Suprapubic skin (tissue), 4 donors: ENCODE measurements at regions not wholly inside any gene's neighbourhood (a gene's known extent, or its start where the extent isn't known, plus 50 kb on each side); places are given as distances from the start of the nearest gene placed in this dataset.
A peak's percentile ranks its signal among the peaks of the same experiment; 100 is the strongest.

Experiments
- DNase-seq, 2 donors: peaks; one replicate each; pipeline ENCODE4 v3.0.0-alpha.2; 2019; ENCODE audit warnings: low spot score in 2 of 2
- H3K27ac ChIP-seq: fragments of 200-600 bp; sonication (generic); one replicate; pipeline ENCODE4 v1.5.1; 2019
- H3K27me3 ChIP-seq: fragments of 200-600 bp; sonication (generic); one replicate; pipeline ENCODE4 v1.5.1; 2019
- H3K36me3 ChIP-seq: fragments of 200-600 bp; sonication (generic); one replicate; pipeline ENCODE4 v1.5.1; 2019
- H3K4me1 ChIP-seq: fragments of 200-600 bp; sonication (generic); one replicate; pipeline ENCODE4 v1.5.1; 2019
- H3K4me3 ChIP-seq: fragments of 200-600 bp; sonication (generic); one replicate; pipeline ENCODE4 v1.5.1; 2019; ENCODE audit warnings: mild to moderate bottlenecking
- H3K9me3 ChIP-seq: fragments of 200-600 bp; sonication (generic); one replicate; pipeline ENCODE4 v1.5.1; 2019
- CTCF ChIP-seq, 2 donors: fragments of 200-600 bp in 1 of 2; fragments of 450-650 bp in 1 of 2; sonication (generic) in 1 of 2; IDR thresholded peaks; one replicate each; pipeline ENCODE4 v1.5.1; 2016 to 2019; ENCODE audit warnings: antibody characterized with exemption in 2 of 2, mild to moderate bottlenecking in 1 of 2, moderate library complexity in 1 of 2
- EP300 ChIP-seq: sonication (generic); formaldehyde crosslinking; IDR thresholded peaks from one replicate; pipeline ENCODE4 v1.6.1; 2017; ENCODE audit warnings: antibody characterized with exemption
- POLR2A ChIP-seq, 2 donors: fragments of 450-650 bp; IDR thresholded peaks; one replicate each; pipeline ENCODE4 v1.6.1; 2017; ENCODE audit warnings: antibody characterized with exemption in 2 of 2, mild to moderate bottlenecking in 2 of 2, moderate library complexity in 2 of 2
- POLR2AphosphoS5 ChIP-seq, 3 donors: sonication (generic); formaldehyde crosslinking; IDR thresholded peaks; one replicate each; pipeline ENCODE4 v1.6.1; 2017; ENCODE audit warnings: antibody characterized with exemption in 3 of 3
- WGBS: methylation state at CpG from one replicate; pipeline ENCODE4 v1.1.5; 2018; 5-methylcytosine and 5-hydroxymethylcytosine counted together

GRCh38 chr6:132131351-132131750 lies 180.2 kb upstream of the CCN2 start:
- no peaks in the 10 kb centered on the region for H3K27me3 ChIP-seq
- no peaks in the 10 kb centered on the region for H3K36me3 ChIP-seq
- H3K27ac ChIP-seq: peak overlapping the region; percentile 89
- DNase-seq: no peak
- 42% methylated on average over 3 of the region's 3 CpGs for WGBS
- H3K9me3 ChIP-seq: no peaks in the 10 kb centered on the region
- peaks cover 49% of the 10 kb centered on the region for H3K4me1 ChIP-seq
- TF ChIP-seq POLR2AphosphoS5 (IDR thresholded peaks at IDR 0.05): no peak
- no peak for TF ChIP-seq EP300
- TF ChIP-seq CTCF (IDR thresholded peaks at IDR 0.05): no peak
- TF ChIP-seq POLR2A (IDR thresholded peaks at IDR 0.05): no peak
- H3K4me3 ChIP-seq: peak overlapping the region; percentile 9

- 40% methylated on average over 10 of the region's 10 CpGs for WGBS
- peaks cover 49% of the 10 kb centered on the region for H3K4me1 ChIP-seq
- peak in 1 of 2 donors; percentile 67 for DNase-seq
- H3K27ac ChIP-seq: peak overlapping the region; percentile 89
- TF ChIP-seq CTCF (IDR thresholded peaks at IDR 0.05): no peak
- no peak for TF ChIP-seq POLR2A (IDR thresholded peaks at IDR 0.05)
- no peak for TF ChIP-seq POLR2AphosphoS5 (IDR thresholded peaks at IDR 0.05)
- no peak for TF ChIP-seq EP300
- H3K36me3 ChIP-seq: no peaks in the 10 kb centered on the region
- H3K4me3 ChIP-seq: no peak overlapping the region
- H3K9me3 ChIP-seq: no peaks in the 10 kb centered on the region
- H3K27me3 ChIP-seq: no peaks in the 10 kb centered on the region
These were observed 179.6 kb upstream of the CCN2 start for GRCh38 chr6:132130626-132131298.

GRCh38 chr6:132128424-132128823 lies 177.3 kb upstream of the CCN2 start:
- TF ChIP-seq EP300: no peak
- no peak for TF ChIP-seq CTCF (IDR thresholded peaks at IDR 0.05)
- TF ChIP-seq POLR2A (IDR thresholded peaks at IDR 0.05): no peak
- no peak for TF ChIP-seq POLR2AphosphoS5 (IDR thresholded peaks at IDR 0.05)
- Histone ChIP-seq H3K9me3 (no peaks in the 10 kb centered on the region), H3K4me3 (no peak overlapping the region), H3K27ac (no peak overlapping the region), H3K4me1 (peaks cover 37% of the 10 kb centered on the region), H3K27me3 (no peaks in the 10 kb centered on the region), H3K36me3 (no peaks in the 10 kb centered on the region)
- DNase-seq: no peak
- WGBS: 88% methylated on average over 1 of the region's 1 CpG

DNA sequence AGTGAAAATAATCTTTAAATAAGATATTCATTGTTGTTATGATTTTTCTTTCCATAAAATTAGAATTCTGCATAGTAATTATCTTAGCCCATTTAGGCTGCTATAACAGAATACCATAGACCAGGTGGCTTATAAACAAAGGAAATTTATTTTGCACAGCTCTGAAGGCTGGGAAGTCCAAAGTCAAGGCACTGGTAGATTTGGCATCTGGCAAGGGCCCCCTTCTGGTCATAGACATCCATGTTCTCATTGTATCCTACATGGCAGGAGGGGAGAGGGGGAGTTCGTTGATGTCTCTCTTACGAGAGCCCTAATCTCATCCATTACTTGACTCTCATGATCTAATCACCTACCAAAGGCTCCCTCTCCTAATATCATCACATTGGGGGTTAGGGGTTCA lies 175.0 kb upstream of the CCN2 start:
- Histone ChIP-seq H3K27ac (no peak overlapping the region), H3K27me3 (no peaks in the 10 kb centered on the region), H3K36me3 (no peaks in the 10 kb centered on the region), H3K4me3 (no peak overlapping the region), H3K4me1 (peaks cover 14% of the 10 kb centered on the region), H3K9me3 (no peaks in the 10 kb centered on the region)
- TF ChIP-seq POLR2A (IDR thresholded peaks at IDR 0.05) (no peak), CTCF (IDR thresholded peaks at IDR 0.05) (no peak), EP300 (no peak), POLR2AphosphoS5 (IDR thresholded peaks at IDR 0.05) (no peak)
- no peak for DNase-seq
- WGBS: 97% methylated on average over 2 of the region's 2 CpGs

- H3K4me3 ChIP-seq: no peak overlapping the region
- H3K4me1 ChIP-seq: no peaks in the 10 kb centered on the region
- TF ChIP-seq CTCF (IDR thresholded peaks at IDR 0.05): no peak
- no peak for TF ChIP-seq POLR2A (IDR thresholded peaks at IDR 0.05)
- no peak for TF ChIP-seq EP300
- TF ChIP-seq POLR2AphosphoS5 (IDR thresholded peaks at IDR 0.05): no peak
- H3K9me3 ChIP-seq: no peaks in the 10 kb centered on the region
- no peak for DNase-seq
- no peaks in the 10 kb centered on the region for H3K36me3 ChIP-seq
- H3K27me3 ChIP-seq: no peaks in the 10 kb centered on the region
- WGBS: 77% methylated on average over 4 of the region's 4 CpGs
- no peak overlapping the region for H3K27ac ChIP-seq
These were observed 171.7 kb upstream of the CCN2 start for GRCh38 chr6:132122871-132123270.
